TTC549 (cell line): ENCODE measurements at regions not wholly inside any gene's neighbourhood (a gene's known extent, or its start where the extent isn't known, plus 50 kb on each side); places are given as distances from the start of the nearest gene placed in this dataset.
"Not testable (repeated sequence)": the region's sequence is repeated elsewhere in the genome, so short reads cannot be mapped to it uniquely, and the experiment has no call there.

Experiments
- FAIRE-seq: peaks from 2 replicates; lab custom pipeline; 2012; peaks lifted over from hg19 to GRCh38; lab: Jason Lieb, UNC

DNA sequence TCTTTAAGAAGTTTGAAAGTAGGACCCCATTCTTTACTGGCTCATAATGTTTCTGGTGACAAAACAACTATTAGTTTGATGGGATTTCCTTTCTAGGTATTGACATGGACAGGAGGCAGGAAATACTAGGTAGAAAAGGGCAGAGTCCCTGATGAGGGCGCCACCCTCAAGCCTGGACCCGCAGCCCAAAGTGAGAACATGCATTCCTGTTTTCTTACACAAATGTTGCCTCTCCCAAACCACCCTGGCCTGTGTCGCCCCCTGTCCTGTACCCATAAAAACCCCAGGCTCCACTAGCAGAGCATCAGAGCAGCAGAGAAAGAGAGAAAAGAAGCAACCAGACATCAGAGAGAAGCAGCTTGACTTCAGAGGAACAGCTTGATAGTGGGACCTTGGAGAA, 1055.2 kb upstream of the POT1 start:
- FAIRE-seq = no peak

GRCh38 chr7:125971656-125972055, 1042.0 kb upstream of the POT1 start:
- FAIRE-seq = no peak

- FAIRE-seq = no peak
Measured at GRCh38 chr7:125966278-125967048, 1036.8 kb upstream of the POT1 start.

DNA sequence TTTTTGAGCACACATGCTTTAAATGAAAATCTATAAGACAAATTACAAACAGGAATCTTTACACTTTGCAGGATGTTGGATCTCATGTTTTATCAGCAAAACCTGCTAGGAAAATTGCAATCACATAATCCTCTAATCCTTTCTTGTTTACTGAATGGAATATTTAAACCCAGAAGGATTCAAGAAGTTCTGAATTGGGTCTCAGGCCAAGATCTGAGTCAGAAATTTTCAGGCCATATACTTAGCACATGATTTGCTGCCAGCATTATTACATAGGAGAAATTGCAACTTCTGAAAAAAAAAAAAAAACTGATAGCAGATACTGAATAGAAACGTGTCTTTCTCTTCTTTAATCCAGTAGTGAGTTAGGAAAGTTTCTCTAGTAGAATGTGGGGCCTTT, 1005.3 kb upstream of the POT1 start:
- no peak for FAIRE-seq

DNA sequence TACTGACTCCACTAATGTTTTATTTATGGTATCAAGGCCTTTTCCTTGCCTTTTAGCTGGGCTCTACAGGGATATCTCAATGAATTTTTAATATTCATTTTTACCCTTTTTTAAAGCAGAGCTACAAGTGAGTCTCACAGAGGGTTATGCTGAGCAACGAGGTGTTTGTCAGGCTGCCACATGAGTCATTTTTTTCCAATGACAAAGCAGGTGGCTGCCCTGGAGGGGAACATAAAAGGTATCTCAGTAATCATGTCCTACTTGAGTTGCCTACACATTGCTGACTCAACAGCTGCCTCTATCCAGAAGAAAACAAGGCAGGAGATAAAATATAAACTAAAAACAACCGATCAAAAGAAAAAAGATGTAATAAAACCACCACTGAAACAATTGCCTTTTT, 1004.9 kb upstream of the POT1 start:
- no peak for FAIRE-seq

DNA sequence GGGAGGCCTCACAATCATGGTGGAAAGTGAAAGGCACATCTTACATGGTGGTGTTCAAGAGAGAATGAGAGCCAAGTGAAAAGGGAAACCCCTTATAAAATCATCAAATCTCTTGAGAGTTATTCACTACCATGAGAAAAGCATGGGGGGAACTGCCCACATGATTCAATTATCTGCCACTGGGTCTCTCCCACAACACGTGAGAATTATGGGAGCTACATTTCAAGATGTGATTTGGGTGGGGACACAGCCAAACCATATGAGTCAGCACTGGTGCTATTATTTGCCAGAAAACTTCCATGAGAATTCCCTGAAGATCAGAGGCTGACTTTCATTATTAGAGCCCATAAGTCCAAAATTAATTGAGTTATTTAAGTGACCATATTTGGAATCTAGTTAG, 1001.2 kb upstream of the POT1 start:
- FAIRE-seq = no peak

- FAIRE-seq = no peak
Measured at GRCh38 chr7:125927556-125927955, 997.9 kb upstream of the POT1 start.

DNA sequence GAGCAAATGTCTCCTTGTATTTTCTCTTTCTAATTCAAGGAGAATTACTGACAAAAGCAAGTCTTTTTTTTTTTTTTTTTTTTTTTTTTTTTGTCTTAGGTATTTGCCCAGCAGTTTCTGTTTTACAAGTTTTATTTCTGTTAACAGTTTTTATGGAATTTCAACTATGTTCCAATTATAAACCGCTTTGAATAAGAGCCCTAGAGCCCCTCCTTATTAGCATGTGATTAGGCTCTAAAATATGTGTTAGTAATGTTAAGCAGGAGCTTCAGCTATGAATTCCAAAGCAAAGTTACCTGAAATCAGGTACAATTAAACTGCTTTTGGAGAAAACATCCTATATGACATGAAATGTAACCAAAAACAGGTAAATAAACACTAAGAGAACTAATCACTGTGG, 997.0 kb upstream of the POT1 start:
- FAIRE-seq = no peak

- no peak for FAIRE-seq
Measured at GRCh38 chr7:125924037-125924436, 994.4 kb upstream of the POT1 start.

- FAIRE-seq = not testable (repeated sequence)
Measured at GRCh38 chr7:125915381-125915948, 985.8 kb upstream of the POT1 start.

- FAIRE-seq = no peak
Measured at GRCh38 chr7:125908711-125909110, 979.1 kb upstream of the POT1 start.

DNA sequence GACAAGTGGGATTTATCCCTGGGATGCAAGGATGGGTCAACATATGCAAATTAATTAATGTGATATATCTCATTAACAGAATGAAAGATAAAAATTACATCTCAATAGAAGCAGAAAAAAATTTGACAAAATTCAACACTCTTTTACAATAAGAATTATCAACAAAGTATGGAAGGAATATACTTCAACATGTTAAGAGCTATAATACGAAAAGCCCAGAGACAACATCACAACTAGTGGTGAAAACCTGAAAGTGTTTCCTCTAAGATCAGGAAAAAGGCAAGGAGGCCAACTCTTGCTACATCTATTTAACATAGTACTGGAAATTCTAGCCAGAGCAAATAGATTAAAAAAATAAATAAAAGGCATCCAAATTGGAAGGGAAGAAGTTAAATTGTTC, 970.0 kb upstream of the POT1 start:
- FAIRE-seq = no peak

GRCh38 chr7:125892434-125892833, 962.8 kb upstream of the POT1 start:
- FAIRE-seq = no peak

- FAIRE-seq = no peak
Measured at GRCh38 chr7:125878988-125879387, 949.4 kb upstream of the POT1 start.

DNA sequence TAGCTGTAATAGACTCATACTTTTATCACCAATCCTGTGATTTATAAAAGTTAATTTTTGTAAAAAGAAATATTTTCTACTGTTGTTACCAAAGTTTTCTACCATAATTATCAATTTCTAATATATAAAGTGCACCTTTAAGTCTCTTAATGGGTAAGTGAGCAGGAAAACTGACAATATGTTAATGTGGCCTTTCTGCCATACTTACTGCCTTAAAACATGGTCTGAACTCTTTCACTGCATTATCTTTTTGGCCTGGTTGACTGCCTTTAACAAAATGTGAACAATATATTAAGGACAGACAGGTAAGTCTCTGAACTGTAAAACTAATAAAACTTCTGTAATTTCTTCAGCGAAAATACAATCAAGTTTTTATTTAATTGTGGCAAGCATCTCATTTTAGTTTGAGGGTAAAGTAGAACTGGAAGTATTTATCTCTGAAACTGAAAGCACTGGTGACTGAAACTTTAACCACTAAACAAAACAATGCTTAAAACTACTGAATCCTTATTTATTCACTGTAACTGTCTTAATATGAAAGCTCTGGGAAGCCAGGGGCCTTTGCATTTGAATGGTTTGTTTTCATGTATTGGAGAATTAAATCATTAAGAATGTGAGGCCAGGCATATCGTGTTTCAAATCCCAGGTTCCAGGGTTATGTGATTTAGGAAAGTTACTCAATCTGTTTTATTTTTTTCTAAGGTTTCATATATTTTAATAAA, 948.8 kb upstream of the POT1 start:
- FAIRE-seq = no peak

- FAIRE-seq = no peak
Measured at GRCh38 chr7:125877246-125877645, 947.6 kb upstream of the POT1 start.

DNA sequence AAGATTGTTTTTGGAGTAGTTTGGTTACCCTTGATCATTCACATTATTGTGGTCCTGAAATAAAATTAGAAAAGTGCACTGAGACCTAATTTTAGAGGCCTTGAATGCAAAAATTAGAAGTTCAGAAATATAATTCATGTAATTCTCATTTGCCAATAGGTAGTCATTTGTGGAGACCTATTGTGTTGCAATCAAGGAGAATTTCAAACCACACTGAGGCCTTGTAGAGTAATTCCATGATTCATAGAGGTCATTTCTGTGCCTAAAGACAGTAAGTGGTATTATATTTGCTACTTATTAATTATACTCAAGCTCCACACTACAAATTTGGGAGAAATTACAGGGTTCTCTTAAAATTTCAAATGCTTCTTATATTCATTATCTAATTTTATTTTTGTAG, 946.8 kb upstream of the POT1 start:
- no peak for FAIRE-seq

DNA sequence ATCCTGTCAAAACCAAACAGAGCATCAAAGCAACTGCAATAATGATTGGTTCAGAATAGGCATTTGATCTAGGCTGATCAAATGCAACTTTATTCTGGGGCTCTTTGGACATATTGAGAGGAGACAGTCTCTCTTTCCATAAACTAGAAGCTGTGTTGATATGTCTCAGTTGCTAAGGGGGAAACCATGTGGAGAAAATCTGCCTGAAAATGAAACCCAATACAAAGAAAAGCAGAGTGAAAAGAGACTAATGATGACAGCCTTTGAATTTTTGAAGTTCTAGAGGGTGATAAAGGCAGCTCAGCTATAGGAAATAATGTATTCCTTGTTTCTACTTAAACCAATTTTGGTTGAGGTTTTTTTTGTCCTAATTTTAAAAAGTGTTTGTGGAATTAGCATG, 941.8 kb upstream of the POT1 start:
- no peak for FAIRE-seq

GRCh38 chr7:125857606-125858005, 928.0 kb upstream of the POT1 start:
- no peak for FAIRE-seq

DNA sequence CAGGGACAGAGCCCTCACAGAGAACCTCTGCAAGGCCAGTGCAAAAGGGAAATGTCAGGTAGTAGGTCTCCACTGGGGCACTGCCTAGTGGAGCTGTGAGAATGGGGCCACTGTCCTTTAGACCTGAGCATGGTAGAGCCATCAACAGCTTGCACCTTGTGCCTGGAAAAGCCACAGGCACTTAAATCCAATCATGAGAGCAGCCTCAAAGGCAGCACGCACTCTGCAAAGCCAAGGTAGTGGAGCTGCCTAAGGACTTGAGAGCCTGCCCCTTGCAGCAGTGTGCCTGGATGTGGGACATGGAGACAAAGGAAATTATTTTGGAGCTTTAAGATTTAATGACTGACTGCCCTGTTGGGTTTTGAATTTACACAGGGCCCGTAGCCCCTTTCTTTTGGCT, 918.5 kb upstream of the POT1 start:
- no peak for FAIRE-seq

- FAIRE-seq = no peak
Measured at GRCh38 chr7:125847692-125848091, 918.1 kb upstream of the POT1 start.

DNA sequence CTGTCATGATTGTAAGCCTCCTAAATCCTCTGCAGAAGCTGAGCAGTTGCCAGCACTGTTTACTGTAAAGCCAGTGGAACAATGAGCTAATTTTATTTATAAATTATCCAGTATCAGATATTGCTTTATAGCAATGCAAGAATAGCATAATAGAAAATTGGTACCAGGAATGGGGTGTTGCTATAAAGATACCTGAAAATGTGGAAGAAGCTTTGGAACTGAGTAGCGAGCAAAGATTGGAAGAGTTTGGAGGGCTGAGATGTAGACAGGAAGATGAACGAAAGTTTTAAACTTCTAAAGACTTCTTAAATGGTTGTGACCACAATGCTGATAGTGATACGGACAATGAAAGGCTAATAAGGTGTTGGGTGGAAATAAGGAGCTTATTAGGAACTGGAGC, 917.4 kb upstream of the POT1 start:
- FAIRE-seq = no peak

GRCh38 chr7:125845686-125846085, 916.1 kb upstream of the POT1 start:
- FAIRE-seq = no peak

- FAIRE-seq = no peak
Measured at GRCh38 chr7:125834421-125834820, 904.8 kb upstream of the POT1 start.
